ENCODE measurements at regions not wholly inside any gene's neighbourhood (a gene's known extent, or its start where the extent isn't known, plus 50 kb on each side); places are given as distances from the start of the nearest gene placed in this dataset.

- TF ChIP-seq REST (IDR thresholded peaks at IDR 0.05; ENCODE audit: low read depth, low read length) (no peak), NRF1 (IDR thresholded peaks at IDR 0.05; ENCODE audit: low read depth, low read length) (no peak), TEAD4 (IDR thresholded peaks at IDR 0.05; ENCODE audit: borderline replicate concordance, insufficient read depth) (peak; percentile 79; the same call in 1 of the 2 replicates), EZH2phosphoT487 (IDR thresholded peaks at IDR 0.05; ENCODE audit: borderline replicate concordance, low read depth) (no peak), MEF2A (IDR thresholded peaks at IDR 0.05; ENCODE audit: borderline replicate concordance, low read depth) (no peak), MAX (IDR thresholded peaks at IDR 0.05; ENCODE audit: low read depth) (no peak), FOXM1 (IDR thresholded peaks at IDR 0.05; ENCODE audit: low read depth) (peak; percentile 66), EP300 (IDR thresholded peaks at IDR 0.05; ENCODE audit: borderline replicate concordance in 1 of 2, low read depth in 1 of 2, low read length in 1 of 2) (peak; percentile 88 to 89), YY1 (IDR thresholded peaks at IDR 0.05; ENCODE audit: low read depth) (no peak), RXRA (IDR thresholded peaks at IDR 0.05; ENCODE audit: borderline replicate concordance, low read depth) (peak; percentile 99), FOXJ3 (CRISPR knock-in tag; IDR thresholded peaks at IDR 0.05) (no peak), ELF1 (IDR thresholded peaks at IDR 0.05) (no peak), SMC3 (IDR thresholded peaks at IDR 0.05; ENCODE audit: low read depth, low read length) (no peak), GABPA (IDR thresholded peaks at IDR 0.05; ENCODE audit: low read depth) (no peak), SIN3A (IDR thresholded peaks at IDR 0.05; ENCODE audit: borderline replicate concordance, low read depth, low read length) (peak; percentile 80; the same call in 1 of the 2 replicates), JUND (IDR thresholded peaks at IDR 0.05) (peak; percentile 76), POLR2AphosphoS5 (IDR thresholded peaks at IDR 0.05; ENCODE audit: low read depth, low read length) (peak; percentile 89), TCF12 (IDR thresholded peaks at IDR 0.05) (peak; percentile 96), GATA2 (CRISPR knock-in tag; IDR thresholded peaks at IDR 0.05) (no peak), RCOR1 (IDR thresholded peaks at IDR 0.05; ENCODE audit: low read length) (peak; percentile 47; the same call in 1 of the 2 replicates), USF1 (IDR thresholded peaks at IDR 0.05; ENCODE audit: borderline replicate concordance, low read depth) (no peak), PBX3 (IDR thresholded peaks at IDR 0.05) (peak; percentile 97), CTCF (IDR thresholded peaks at IDR 0.05) (no peak), RFX5 (IDR thresholded peaks at IDR 0.05; ENCODE audit: low read length) (no peak), ZBTB33 (IDR thresholded peaks at IDR 0.05; ENCODE audit: borderline replicate concordance, low read depth) (peak; percentile 18; the same call in 1 of the 2 replicates), FOSL2 (IDR thresholded peaks at IDR 0.05; ENCODE audit: borderline replicate concordance, low read depth) (peak; percentile 23; the same call in 1 of the 2 replicates), MXI1 (IDR thresholded peaks at IDR 0.05; ENCODE audit: low read depth, low read length) (no peak)
Measured at GRCh38 chr2:118670838-118671237, 176.6 kb downstream of the EN1 start (continued).
